ENCODE measurements at regions not wholly inside any gene's neighbourhood (a gene's known extent, or its start where the extent isn't known, plus 50 kb on each side); places are given as distances from the start of the nearest gene placed in this dataset.

- Histone ChIP-seq H3K27ac (ENCODE audit: low read depth in 2 of 2, low read length in 2 of 2) (no peak overlapping the region), H3K27me3 (ENCODE audit: control insufficient read depth in 2 of 2, insufficient read depth in 2 of 2, low read length in 2 of 2) (no peaks in the 10 kb centered on the region), H3K36me3 (ENCODE audit: control insufficient read depth in 2 of 2, insufficient read depth in 2 of 2, low read length in 2 of 2) (no peaks in the 10 kb centered on the region), H3K4me1 (ENCODE audit: control insufficient read depth in 2 of 2, insufficient read depth in 2 of 2, low read length in 2 of 2) (no peaks in the 10 kb centered on the region), H3K9ac (ENCODE audit: low read depth in 1 of 2, low read length in 2 of 2) (no peak overlapping the region), H3K9me3 (ENCODE audit: control insufficient read depth in 2 of 2, low read length in 2 of 2) (no peaks in the 10 kb centered on the region), H3K4me3 (ENCODE audit: low read length in 2 of 2) (no peak overlapping the region)
These were observed 179.7 kb upstream of the VASH1 start for GRCh38 chr14:76581592-76581991.

GRCh38 chr14:76582447-76582846 lies 178.8 kb upstream of the VASH1 start:
- Histone ChIP-seq H3K27ac (ENCODE audit: low read depth in 2 of 2, low read length in 2 of 2) (no peak overlapping the region), H3K27me3 (ENCODE audit: control insufficient read depth in 2 of 2, insufficient read depth in 2 of 2, low read length in 2 of 2) (no peaks in the 10 kb centered on the region), H3K36me3 (ENCODE audit: control insufficient read depth in 2 of 2, insufficient read depth in 2 of 2, low read length in 2 of 2) (no peaks in the 10 kb centered on the region), H3K9me3 (ENCODE audit: control insufficient read depth in 2 of 2, low read length in 2 of 2) (no peaks in the 10 kb centered on the region), H3K4me3 (ENCODE audit: low read length in 2 of 2) (no peak overlapping the region), H3K4me1 (ENCODE audit: control insufficient read depth in 2 of 2, insufficient read depth in 2 of 2, low read length in 2 of 2) (no peaks in the 10 kb centered on the region), H3K9ac (ENCODE audit: low read depth in 1 of 2, low read length in 2 of 2) (no peak overlapping the region)

GRCh38 chr14:76583174-76583573 lies 178.1 kb upstream of the VASH1 start:
- Histone ChIP-seq H3K27ac (ENCODE audit: low read depth in 2 of 2, low read length in 2 of 2) (no peak overlapping the region), H3K27me3 (ENCODE audit: control insufficient read depth in 2 of 2, insufficient read depth in 2 of 2, low read length in 2 of 2) (no peaks in the 10 kb centered on the region), H3K9me3 (ENCODE audit: control insufficient read depth in 2 of 2, low read length in 2 of 2) (no peaks in the 10 kb centered on the region), H3K4me3 (ENCODE audit: low read length in 2 of 2) (no peak overlapping the region), H3K4me1 (ENCODE audit: control insufficient read depth in 2 of 2, insufficient read depth in 2 of 2, low read length in 2 of 2) (no peaks in the 10 kb centered on the region), H3K36me3 (ENCODE audit: control insufficient read depth in 2 of 2, insufficient read depth in 2 of 2, low read length in 2 of 2) (no peaks in the 10 kb centered on the region), H3K9ac (ENCODE audit: low read depth in 1 of 2, low read length in 2 of 2) (no peak overlapping the region)

- Histone ChIP-seq H3K9ac (ENCODE audit: low read depth in 1 of 2, low read length in 2 of 2) (no peak overlapping the region), H3K27ac (ENCODE audit: low read depth in 2 of 2, low read length in 2 of 2) (no peak overlapping the region), H3K36me3 (ENCODE audit: control insufficient read depth in 2 of 2, insufficient read depth in 2 of 2, low read length in 2 of 2) (no peaks in the 10 kb centered on the region), H3K9me3 (ENCODE audit: control insufficient read depth in 2 of 2, low read length in 2 of 2) (no peaks in the 10 kb centered on the region), H3K4me1 (ENCODE audit: control insufficient read depth in 2 of 2, insufficient read depth in 2 of 2, low read length in 2 of 2) (no peaks in the 10 kb centered on the region), H3K4me3 (ENCODE audit: low read length in 2 of 2) (no peak overlapping the region), H3K27me3 (ENCODE audit: control insufficient read depth in 2 of 2, insufficient read depth in 2 of 2, low read length in 2 of 2) (no peaks in the 10 kb centered on the region)
These were observed 177.5 kb upstream of the VASH1 start for GRCh38 chr14:76583805-76584204.

- no peaks in the 10 kb centered on the region for H3K36me3 ChIP-seq (ENCODE audit: control insufficient read depth in 2 of 2, insufficient read depth in 2 of 2, low read length in 2 of 2)
- H3K9ac ChIP-seq (ENCODE audit: low read depth in 1 of 2, low read length in 2 of 2), result no peak overlapping the region
- no peak overlapping the region for H3K27ac ChIP-seq (ENCODE audit: low read depth in 2 of 2, low read length in 2 of 2)
- H3K9me3 ChIP-seq (ENCODE audit: control insufficient read depth in 2 of 2, low read length in 2 of 2), result no peaks in the 10 kb centered on the region
- H3K27me3 ChIP-seq (ENCODE audit: control insufficient read depth in 2 of 2, insufficient read depth in 2 of 2, low read length in 2 of 2), result no peaks in the 10 kb centered on the region
- no peak overlapping the region for H3K4me3 ChIP-seq (ENCODE audit: low read length in 2 of 2)
- H3K4me1 ChIP-seq (ENCODE audit: control insufficient read depth in 2 of 2, insufficient read depth in 2 of 2, low read length in 2 of 2), result no peaks in the 10 kb centered on the region
These were observed 177.0 kb upstream of the VASH1 start for GRCh38 chr14:76584271-76584702.

- Histone ChIP-seq H3K36me3 (ENCODE audit: control insufficient read depth in 2 of 2, insufficient read depth in 2 of 2, low read length in 2 of 2) (no peaks in the 10 kb centered on the region), H3K4me1 (ENCODE audit: control insufficient read depth in 2 of 2, insufficient read depth in 2 of 2, low read length in 2 of 2) (no peaks in the 10 kb centered on the region)
These were observed 175.7 kb upstream of the VASH1 start for GRCh38 chr14:76585616-76586015.

GRCh38 chr14:76589246-76589645 lies 172.0 kb upstream of the VASH1 start:
- no peak overlapping the region for H3K9ac ChIP-seq (ENCODE audit: low read depth in 1 of 2, low read length in 2 of 2)
- H3K4me3 ChIP-seq (ENCODE audit: low read length in 2 of 2), result no peak overlapping the region
- H3K27me3 ChIP-seq (ENCODE audit: control insufficient read depth in 2 of 2, insufficient read depth in 2 of 2, low read length in 2 of 2), result no peaks in the 10 kb centered on the region
- no peak overlapping the region for H3K27ac ChIP-seq (ENCODE audit: low read depth in 2 of 2, low read length in 2 of 2)
- H3K9me3 ChIP-seq (ENCODE audit: control insufficient read depth in 2 of 2, low read length in 2 of 2), result no peaks in the 10 kb centered on the region
- no peaks in the 10 kb centered on the region for H3K4me1 ChIP-seq (ENCODE audit: control insufficient read depth in 2 of 2, insufficient read depth in 2 of 2, low read length in 2 of 2)
- H3K36me3 ChIP-seq (ENCODE audit: control insufficient read depth in 2 of 2, insufficient read depth in 2 of 2, low read length in 2 of 2), result no peaks in the 10 kb centered on the region

More at GRCh38 chr14:76585616-76586015, 175.7 kb upstream of the VASH1 start:
- no peak overlapping the region for H3K27ac ChIP-seq (ENCODE audit: low read depth in 2 of 2, low read length in 2 of 2)
- H3K27me3 ChIP-seq (ENCODE audit: control insufficient read depth in 2 of 2, insufficient read depth in 2 of 2, low read length in 2 of 2), result no peaks in the 10 kb centered on the region
- H3K4me3 ChIP-seq (ENCODE audit: low read length in 2 of 2), result no peak overlapping the region
- H3K9me3 ChIP-seq (ENCODE audit: control insufficient read depth in 2 of 2, low read length in 2 of 2), result no peaks in the 10 kb centered on the region
- no peak overlapping the region for H3K9ac ChIP-seq (ENCODE audit: low read depth in 1 of 2, low read length in 2 of 2)

- no peak overlapping the region for H3K9ac ChIP-seq (ENCODE audit: low read depth in 1 of 2, low read length in 2 of 2)
- no peaks in the 10 kb centered on the region for H3K4me1 ChIP-seq (ENCODE audit: control insufficient read depth in 2 of 2, insufficient read depth in 2 of 2, low read length in 2 of 2)
- H3K9me3 ChIP-seq (ENCODE audit: control insufficient read depth in 2 of 2, low read length in 2 of 2), result no peaks in the 10 kb centered on the region
- H3K27ac ChIP-seq (ENCODE audit: low read depth in 2 of 2, low read length in 2 of 2), result no peak overlapping the region
- no peak overlapping the region for H3K4me3 ChIP-seq (ENCODE audit: low read length in 2 of 2)
- no peaks in the 10 kb centered on the region for H3K36me3 ChIP-seq (ENCODE audit: control insufficient read depth in 2 of 2, insufficient read depth in 2 of 2, low read length in 2 of 2)
- no peaks in the 10 kb centered on the region for H3K27me3 ChIP-seq (ENCODE audit: control insufficient read depth in 2 of 2, insufficient read depth in 2 of 2, low read length in 2 of 2)
These were observed 170.0 kb upstream of the VASH1 start for GRCh38 chr14:76591266-76591665.

GRCh38 chr14:76595266-76595665 lies 166.0 kb upstream of the VASH1 start:
- Histone ChIP-seq H3K27ac (ENCODE audit: low read depth in 2 of 2, low read length in 2 of 2) (no peak overlapping the region), H3K27me3 (ENCODE audit: control insufficient read depth in 2 of 2, insufficient read depth in 2 of 2, low read length in 2 of 2) (no peaks in the 10 kb centered on the region), H3K36me3 (ENCODE audit: control insufficient read depth in 2 of 2, insufficient read depth in 2 of 2, low read length in 2 of 2) (no peaks in the 10 kb centered on the region), H3K9me3 (ENCODE audit: control insufficient read depth in 2 of 2, low read length in 2 of 2) (no peaks in the 10 kb centered on the region), H3K9ac (ENCODE audit: low read depth in 1 of 2, low read length in 2 of 2) (no peak overlapping the region), H3K4me3 (ENCODE audit: low read length in 2 of 2) (no peak overlapping the region), H3K4me1 (ENCODE audit: control insufficient read depth in 2 of 2, insufficient read depth in 2 of 2, low read length in 2 of 2) (no peaks in the 10 kb centered on the region)

- no peaks in the 10 kb centered on the region for H3K27me3 ChIP-seq (ENCODE audit: control insufficient read depth in 2 of 2, insufficient read depth in 2 of 2, low read length in 2 of 2)
- no peak overlapping the region for H3K27ac ChIP-seq (ENCODE audit: low read depth in 2 of 2, low read length in 2 of 2)
- H3K9me3 ChIP-seq (ENCODE audit: control insufficient read depth in 2 of 2, low read length in 2 of 2), result no peaks in the 10 kb centered on the region
- H3K4me1 ChIP-seq (ENCODE audit: control insufficient read depth in 2 of 2, insufficient read depth in 2 of 2, low read length in 2 of 2), result no peaks in the 10 kb centered on the region
- H3K4me3 ChIP-seq (ENCODE audit: low read length in 2 of 2), result no peak overlapping the region
- H3K9ac ChIP-seq (ENCODE audit: low read depth in 1 of 2, low read length in 2 of 2), result no peak overlapping the region
- H3K36me3 ChIP-seq (ENCODE audit: control insufficient read depth in 2 of 2, insufficient read depth in 2 of 2, low read length in 2 of 2), result no peaks in the 10 kb centered on the region
These were observed 163.9 kb upstream of the VASH1 start for GRCh38 chr14:76597387-76597786.

GRCh38 chr14:76599141-76599540 lies 162.1 kb upstream of the VASH1 start:
- no peaks in the 10 kb centered on the region for H3K9me3 ChIP-seq (ENCODE audit: control insufficient read depth in 2 of 2, low read length in 2 of 2)
- H3K36me3 ChIP-seq (ENCODE audit: control insufficient read depth in 2 of 2, insufficient read depth in 2 of 2, low read length in 2 of 2), result no peaks in the 10 kb centered on the region
- no peaks in the 10 kb centered on the region for H3K4me1 ChIP-seq (ENCODE audit: control insufficient read depth in 2 of 2, insufficient read depth in 2 of 2, low read length in 2 of 2)
- H3K27ac ChIP-seq (ENCODE audit: low read depth in 2 of 2, low read length in 2 of 2), result no peak overlapping the region
- H3K9ac ChIP-seq (ENCODE audit: low read depth in 1 of 2, low read length in 2 of 2), result no peak overlapping the region
- no peak overlapping the region for H3K4me3 ChIP-seq (ENCODE audit: low read length in 2 of 2)
- no peaks in the 10 kb centered on the region for H3K27me3 ChIP-seq (ENCODE audit: control insufficient read depth in 2 of 2, insufficient read depth in 2 of 2, low read length in 2 of 2)

Measured in mucosa of rectum (tissue), 2 donors.